GM21360 (cell line): ENCODE measurements at regions not wholly inside any gene's neighbourhood (a gene's known extent, or its start where the extent isn't known, plus 50 kb on each side); places are given as distances from the start of the nearest gene placed in this dataset.
"Not testable (repeated sequence)": the region's sequence is repeated elsewhere in the genome, so short reads cannot be mapped to it uniquely, and the experiment has no call there.

Experiments used
- ATAC-seq: cut with Tn5 transposase; IDR thresholded peaks from one replicate; pipeline ENCODE4 v1.9.1; 2021; ENCODE audit warnings: mild to moderate bottlenecking, moderate library complexity; ENCODE audit not compliant: unreplicated experiment

GRCh38 chrX:11022588-11022987, 88.5 kb upstream of the HCCS start:
- not testable (repeated sequence) for ATAC-seq

DNA sequence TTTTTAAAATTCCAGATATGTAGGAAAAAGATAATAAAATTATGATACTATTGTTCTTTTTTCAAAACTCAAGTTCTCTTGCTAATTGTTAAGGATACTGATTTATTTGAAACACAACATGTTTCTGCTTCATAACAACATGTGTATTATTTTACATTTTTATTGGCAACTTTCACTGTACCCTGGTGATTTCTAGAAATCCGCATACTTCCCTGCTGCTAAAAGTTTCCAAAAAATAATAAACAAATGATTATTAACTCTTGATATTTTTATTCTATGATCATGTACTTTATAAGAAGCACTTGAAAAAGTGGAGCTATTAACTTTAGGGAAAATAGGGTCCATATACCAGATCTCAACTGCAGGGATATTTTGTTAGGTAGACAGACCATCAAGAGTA, 71.2 kb upstream of the HCCS start:
- no peak for ATAC-seq

DNA sequence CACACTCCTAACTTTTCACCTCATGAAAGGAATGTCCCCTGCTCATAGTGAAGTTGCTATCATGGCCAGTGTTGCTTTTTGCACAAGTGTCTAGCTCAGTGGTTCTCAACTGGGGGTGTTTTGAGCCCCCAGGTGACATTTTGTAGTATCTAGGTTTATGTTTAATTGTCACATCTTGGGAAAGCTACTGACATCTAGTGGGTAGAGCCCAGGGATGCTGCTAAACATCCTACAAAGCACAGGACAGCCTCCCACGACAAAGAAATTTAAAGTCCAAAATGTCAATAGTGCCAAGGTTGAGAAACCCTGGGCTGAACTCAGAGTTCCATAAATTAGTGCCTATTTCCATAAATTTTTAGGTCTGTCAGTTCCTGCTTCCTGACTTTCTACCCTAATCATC, 70.7 kb upstream of the HCCS start:
- no peak for ATAC-seq

DNA sequence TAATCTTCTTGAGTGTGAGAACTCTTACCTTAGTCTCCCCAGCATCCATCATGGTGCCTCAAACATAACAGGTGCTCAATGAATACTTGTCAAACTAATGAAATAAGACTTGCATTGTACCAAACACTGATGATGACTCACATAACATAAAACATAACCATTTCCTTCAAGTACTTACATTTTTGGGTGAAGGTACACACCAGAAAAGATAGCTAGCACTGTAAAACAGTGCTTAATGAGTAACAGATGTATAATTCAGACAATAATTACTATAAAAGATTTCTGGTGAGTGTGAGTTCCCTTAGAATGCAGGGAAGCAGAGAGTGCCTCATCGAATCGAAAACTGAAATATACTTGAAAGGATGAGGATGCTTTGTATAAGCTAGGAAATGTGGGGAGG, 70.1 kb upstream of the HCCS start:
- no peak for ATAC-seq

DNA sequence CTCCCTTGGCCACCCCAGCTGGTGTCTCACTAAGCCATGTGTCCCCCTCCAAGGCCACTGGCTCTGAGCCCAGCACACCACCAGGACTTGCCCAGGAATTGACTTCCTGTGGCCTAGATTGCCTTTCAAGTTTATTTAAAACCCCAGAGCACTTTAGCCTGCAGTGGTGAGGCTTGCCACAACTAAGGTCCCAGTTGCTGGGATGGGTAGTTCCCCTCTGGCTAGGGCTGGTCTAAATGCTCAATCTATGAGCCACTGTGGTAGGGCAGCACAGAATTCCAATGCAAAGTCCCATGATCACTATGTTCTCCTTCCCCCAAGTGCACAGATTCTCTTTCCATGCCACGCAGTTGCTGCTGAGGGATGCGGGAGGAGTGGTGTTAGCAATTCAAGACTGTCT, 61.1 kb upstream of the HCCS start:
- ATAC-seq, result no peak

DNA sequence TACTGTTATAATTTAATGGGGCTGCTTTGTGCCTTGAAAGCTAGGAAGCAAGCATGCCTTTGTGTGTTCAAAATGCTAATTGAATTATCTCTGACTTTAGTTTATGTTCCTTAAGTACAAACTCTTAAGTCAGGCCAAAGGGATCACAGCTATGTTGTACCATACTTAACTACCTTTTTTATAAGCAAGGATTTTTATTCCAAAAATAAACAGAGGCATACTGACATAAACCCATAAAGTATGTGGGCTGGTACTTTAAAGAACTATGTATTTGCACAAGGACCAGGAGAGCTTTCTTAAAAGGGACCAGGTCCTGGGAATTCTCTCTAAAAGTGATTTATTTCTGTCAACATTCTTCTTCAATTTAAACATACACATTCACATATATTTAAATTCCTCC, 57.8 kb upstream of the HCCS start:
- ATAC-seq, result no peak

DNA sequence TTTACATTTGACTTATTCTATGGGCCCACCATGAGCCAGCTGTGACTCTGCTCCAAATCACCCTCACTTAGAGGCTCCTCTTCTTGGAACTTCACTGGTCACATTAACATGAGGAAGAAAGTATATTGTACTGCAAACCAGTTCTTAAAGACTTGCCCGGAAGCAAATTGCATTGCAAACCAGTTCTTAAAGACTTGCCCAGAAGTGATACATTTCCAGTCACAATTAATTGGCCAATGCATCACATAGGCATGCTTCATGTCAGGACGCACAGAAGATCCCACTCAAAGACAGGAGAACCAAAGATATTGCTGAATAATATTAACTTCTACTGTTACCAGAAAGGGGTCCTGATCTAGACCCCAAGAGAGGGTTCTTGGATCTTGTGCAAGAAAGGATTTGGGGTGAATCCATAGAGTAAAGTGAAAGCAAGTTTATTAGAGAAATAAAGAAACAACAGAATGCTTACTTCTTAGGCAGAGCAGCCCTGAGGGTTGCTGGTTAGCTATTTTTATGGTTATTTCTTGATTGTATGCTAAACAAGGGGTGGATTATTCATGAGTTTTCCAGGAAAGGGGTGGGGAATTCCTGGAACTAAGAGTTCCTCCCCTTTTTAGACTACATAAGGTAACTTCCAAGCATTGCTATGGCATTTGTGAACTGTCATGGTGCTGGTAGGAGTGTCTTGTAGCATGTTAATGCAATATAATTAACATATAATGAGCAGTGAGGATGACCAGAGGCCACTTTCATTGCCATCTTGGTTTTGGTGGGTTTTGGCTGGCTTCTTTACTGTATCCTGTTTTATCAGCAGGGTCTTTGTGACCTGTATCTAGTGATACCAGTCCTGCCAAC, 54.6 kb upstream of the HCCS start:
- no peak for ATAC-seq

- ATAC-seq, result no peak
Measured at GRCh38 chrX:11059933-11060332, 51.2 kb upstream of the HCCS start.
